Stimulated activated CD8-positive, alpha-beta memory T cell treated with anti-CD3 and anti-CD28 coated beads, Interleukin-12 subunit alpha, Interleukin-12 subunit beta, amount 100 ng/mL, for 4 hours (primary cell): ENCODE measurements at regions not wholly inside any gene's neighbourhood (a gene's known extent, or its start where the extent isn't known, plus 50 kb on each side); places are given as distances from the start of the nearest gene placed in this dataset.
A peak's percentile ranks its signal among the peaks of the same experiment; 100 is the strongest.
"Not testable (repeated sequence)": the region's sequence is repeated elsewhere in the genome, so short reads cannot be mapped to it uniquely, and the experiment has no call there.

Source experiments
- DNase-seq: peaks from one replicate; pipeline ENCODE4 v3.0.0-alpha.2; 2020; ENCODE audit warnings: low read depth

DNA sequence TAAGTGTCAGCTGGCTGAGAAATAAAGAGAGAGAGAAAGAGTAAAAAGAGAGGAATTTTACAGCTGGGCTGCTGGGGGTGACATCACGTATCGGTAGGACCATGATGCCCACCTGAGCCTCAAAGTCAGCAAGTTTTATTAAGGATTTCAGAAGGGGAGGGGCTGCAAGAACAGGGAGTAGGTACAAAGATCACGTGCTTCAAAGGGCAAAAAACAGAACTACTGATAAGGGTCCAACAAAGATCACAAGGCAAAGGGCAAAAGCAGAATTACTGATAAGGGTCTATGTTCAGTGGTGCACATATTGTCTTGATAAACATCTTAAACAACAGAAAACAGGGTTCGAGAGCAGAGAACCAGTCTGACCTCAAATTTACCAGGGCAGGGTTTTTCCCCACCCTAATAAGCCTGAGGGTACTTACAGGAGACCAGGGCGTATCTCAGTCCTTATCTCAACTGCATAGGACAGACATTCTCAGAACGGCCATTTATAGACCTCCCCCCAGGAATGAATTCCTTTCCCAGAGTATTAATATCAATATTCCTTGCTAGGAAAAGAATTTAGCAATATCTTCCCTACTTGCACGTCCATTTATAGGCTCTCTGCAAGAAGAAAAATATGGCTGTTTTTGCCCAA lies 128.3 kb upstream of the PZP start:
- DNase-seq = not testable (repeated sequence)

DNA sequence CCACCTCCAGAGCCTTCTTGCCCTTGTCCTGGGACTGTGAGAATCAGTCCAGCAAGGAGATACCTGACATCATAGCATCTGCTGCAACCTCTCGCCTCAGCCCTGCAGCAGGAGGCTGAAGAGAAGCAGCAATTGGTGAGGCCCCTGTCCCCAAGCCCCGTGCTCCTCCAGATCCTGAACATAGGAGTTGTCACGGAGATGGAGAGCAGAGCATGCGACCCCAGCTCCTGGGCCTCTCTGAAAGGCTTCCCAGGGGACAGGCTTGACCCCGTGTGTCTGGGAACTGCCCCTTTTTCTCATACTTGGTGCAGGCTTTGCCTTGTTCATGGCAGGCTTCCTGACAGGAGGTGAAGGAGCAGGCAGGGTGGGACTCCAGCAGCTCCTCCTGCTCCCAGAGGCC lies 127.7 kb upstream of the PZP start:
- DNase-seq = no peak

DNA sequence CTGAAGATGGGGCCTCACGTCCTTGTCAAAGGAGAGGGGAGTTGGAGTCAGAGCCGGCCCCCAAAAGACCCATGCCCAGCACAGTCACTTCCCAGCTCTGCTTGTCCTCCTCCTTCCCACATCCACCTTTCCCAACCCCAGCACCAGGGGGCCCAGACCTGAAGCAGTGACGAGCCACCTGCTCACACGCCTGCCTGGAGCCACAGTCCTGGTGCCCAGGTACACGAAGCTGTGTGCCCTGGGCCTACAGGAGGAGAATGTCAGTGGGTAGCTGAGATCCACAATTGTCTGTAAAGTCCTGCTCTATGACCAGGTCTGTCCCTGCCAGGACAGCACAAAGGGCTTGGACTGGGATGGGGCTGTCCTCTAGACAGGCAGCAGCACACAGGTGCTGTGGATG lies 126.8 kb upstream of the PZP start:
- DNase-seq = no peak

DNA sequence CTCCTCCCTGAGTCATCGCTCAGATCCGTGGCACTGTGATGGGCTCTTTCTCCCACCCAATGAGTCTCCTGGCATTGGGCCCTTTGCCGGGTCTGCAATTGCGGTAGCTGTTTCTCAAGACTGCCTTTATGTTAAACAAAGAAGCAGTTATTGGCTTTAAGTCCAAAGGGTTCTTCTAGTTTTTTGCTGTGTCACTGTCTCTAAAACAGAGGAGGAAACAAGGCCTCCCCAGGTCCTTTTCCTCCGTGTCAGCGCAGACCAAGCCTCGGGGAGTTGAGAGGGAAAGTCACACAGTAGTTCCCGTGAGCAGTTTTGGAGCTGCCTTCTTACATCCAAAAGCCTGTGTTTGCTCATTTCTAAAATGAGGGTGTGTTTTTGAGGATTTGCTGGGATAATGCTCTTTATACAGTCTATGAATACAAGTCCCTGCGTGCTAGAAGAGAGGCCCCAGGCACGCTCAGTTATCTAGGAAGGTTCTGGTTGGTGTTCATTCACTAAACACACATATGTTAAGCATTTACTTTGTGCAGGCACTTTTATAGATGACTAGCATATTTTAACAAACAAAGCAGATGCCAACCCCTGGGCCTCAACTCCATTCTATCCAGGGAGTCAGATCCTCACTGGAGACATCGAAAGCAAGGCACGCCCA lies 126.0 kb upstream of the PZP start:
- no peak for DNase-seq

DNA sequence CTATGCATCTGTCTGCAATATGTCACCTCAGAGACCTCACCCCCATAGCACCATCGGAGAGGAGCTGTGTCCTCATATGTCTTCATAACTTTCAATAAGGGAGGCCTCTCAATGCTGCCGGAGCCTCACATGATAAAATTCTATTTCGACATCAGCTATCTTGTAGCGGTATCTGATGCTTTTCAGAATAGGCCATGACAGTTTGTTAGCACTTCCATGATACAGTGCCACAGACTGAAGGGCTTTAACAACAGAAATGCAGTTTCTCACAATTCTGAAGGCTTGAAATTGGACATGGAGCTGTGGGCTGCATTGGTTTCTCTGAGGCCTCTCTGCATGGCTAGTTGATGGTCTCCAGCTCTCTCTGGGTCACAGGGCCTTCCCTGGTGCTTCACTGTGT lies 125.0 kb upstream of the PZP start:
- no peak for DNase-seq

DNA sequence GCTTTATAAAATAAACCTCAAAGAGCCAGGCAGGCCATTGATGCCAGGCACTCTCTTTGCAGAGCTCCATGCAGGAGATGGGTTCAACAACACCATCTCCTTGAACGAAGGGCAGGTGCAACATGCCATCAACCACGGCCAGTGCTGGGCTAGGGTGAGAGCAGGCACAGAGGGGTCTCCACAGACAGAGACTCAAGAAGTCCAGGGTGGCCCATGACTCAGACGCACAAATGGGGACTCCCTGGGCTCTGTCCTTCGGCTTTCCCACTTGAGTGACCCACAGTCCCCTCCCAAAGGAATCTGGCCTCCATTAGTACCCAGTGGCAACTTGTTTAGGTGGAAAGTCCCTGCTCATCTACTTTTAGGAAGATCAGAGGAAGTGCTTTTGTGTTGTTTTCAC lies 124.4 kb upstream of the PZP start:
- no peak for DNase-seq

DNA sequence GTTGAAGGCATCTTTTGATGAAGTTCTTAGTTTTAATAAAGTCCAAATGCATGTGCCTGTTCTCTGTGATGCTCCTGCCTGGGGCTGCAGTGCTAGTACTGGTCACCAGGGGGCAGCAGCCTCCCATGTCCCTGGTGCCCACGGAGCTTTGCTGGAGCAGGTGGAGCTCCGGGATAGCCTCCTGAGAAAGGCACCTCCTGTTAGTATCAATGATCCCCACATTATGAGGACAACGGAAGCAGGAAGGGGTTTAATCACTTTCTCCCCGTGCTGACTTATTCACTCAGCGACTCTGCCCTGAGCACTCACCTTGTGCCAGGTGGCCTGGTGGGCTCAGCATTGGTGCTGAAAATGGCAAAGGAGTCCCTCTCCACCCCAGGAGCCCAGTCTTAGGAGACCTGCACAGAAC lies 123.0 kb upstream of the PZP start:
- peak; percentile 35 for DNase-seq

DNA sequence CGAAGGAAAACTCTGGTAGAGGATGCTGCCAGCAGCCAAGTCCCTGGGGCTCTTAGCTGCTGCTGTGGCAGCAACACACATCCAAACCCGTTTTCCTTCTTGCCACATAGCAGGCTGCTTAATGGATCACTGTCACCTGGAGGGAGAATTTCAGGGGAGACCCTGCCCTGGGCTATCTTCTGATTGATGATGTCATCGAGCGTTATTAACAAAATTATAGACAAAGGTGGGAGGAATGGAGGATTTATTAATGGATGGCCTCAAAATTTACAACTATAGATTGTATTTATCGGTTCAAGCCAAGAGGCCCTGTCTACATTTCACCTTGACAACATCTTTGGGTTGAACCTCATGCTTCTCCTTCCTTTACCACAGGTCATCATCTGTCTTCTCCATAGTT lies 120.8 kb upstream of the PZP start:
- DNase-seq = no peak

DNA sequence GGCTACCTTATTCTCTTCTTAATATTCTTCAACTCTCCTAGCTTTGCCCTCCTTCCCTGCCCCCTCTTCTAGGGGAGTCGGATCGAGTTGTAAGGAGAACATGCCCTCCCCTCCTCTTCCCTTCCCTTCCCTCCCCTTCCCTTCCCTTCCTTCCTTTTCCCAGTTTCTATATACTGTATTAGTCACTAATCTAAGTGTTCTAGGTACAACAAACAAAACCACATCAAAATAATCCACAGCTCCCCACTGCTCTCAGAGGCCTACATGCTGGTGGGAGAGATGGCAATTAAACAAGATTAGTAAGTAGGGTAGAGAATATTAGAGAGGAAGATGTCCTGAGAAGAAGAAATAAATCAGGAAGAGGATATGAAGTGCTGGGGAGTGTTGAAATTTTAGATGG lies 119.9 kb upstream of the PZP start:
- no peak for DNase-seq

DNA sequence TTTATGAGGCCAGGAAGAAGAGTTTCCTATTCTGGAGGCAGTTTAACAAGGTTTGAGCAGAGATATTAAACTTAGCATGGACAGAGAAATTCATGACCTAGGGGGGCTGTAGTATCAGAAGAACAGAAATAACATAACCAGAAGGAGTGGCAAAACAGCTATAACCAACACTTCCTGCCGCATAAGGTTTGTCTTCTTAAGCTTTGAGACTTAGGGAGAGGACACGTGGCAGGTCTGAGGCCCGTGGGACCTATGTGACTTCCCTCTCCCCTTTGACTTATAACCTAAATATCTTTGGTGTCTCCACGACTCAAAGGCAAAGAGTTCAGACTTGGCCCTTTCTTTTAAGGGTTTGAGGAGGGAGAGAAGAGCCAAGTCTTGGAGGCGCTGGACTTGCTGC lies 119.1 kb upstream of the PZP start:
- DNase-seq = no peak

DNA sequence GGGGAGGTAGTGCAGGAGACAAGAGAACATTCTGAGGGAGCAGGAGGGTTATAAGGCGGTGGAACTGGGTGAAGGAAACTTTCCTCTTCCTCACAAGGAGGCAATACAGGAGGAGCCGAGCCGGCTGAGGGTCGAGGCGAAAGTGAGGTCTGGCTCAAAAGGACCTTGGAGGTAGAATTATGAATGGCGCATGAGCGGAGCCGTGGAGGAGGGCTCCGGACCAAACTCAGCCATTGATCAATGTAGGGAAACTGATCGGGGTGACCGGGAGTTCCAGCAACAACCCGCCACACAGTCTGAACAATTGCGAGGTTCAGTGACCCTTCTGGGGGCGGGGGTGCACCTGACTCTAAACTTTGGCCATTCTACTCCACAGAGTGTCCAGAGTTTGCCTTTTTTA lies 118.7 kb upstream of the PZP start:
- not testable (repeated sequence) for DNase-seq

DNA sequence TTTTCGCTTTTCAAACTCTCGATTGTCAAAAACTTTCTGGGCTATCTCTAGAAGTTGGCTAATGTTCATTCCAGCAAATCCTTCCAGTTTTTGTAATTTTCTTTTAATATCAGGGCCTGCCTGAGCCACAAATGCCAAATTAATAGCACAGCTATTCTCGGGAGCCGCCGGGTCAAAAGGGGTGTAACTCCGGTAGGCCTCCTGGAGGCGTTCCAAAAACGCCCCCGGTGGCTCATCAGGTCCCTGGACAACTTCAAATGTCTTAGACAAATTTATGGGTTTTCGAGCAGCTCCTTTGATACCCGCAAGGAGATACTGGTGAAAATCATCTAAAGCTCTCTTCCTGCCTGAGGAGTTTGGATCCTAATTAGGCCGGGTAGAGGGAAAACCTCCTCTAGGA lies 117.9 kb upstream of the PZP start:
- no peak for DNase-seq

DNA sequence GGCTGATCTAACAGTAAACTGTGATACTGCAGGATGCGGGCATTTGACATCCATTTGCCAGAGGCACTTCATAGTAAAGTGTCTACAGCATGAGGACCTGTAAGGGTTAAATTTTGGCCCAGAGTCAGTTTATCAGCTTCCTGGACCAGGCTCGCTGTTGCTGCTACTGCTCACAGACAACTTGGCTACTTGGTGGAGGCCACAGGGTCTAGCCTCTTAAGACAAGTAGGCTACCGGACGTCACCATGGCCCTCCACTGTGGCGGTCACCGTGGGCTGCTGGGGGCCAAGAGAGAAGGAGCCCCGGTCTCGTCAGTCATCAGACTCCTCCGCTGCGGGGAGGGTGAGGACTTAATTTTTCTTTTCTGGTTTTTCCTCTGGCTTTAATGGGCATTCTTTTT lies 117.3 kb upstream of the PZP start:
- DNase-seq = no peak

DNA sequence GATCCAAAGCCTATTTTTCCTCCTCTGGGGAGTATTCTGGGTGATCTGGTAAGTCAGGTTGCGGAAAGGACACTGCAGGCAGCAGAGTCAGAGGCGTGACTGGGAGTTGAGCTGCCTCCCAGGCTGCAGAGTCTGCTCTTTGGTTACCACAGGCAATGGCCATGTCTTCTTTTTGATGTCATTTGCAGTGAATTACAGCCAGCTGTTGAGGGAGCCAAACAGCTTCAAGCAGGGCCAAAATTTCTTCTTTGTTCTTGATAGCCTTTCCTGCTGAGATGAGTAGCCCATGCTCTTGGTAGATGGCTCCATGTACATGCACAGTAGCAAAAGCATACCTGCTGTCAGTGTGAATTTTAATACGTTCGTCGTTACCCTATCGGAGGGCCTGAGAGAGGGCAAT lies 116.6 kb upstream of the PZP start:
- DNase-seq = no peak

DNA sequence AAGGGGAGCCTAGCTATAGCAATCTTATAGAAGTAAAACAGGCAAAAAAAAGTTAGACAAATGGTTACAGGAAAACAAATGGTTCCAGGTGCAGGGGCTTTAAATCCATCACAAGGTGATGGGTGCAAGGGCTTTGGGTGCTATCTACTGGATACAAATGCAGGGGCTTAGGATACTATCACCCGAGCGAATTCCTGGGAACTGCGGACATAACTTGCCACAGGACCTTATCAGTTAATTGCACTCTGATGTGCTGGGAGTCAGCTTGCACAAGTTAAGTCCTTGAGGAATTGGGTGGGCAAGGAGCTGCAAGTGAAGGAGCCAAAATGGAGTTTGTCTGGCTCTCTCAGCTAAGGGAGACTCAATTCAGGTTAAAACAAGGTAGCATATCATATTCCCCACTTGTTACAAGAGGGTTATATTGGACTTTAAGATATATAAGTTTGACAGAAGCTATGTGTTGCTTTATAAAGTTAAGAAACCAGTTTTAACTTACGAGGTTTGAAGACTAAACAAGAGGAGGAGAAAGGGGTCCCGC lies 115.0 kb upstream of the PZP start:
- no peak for DNase-seq

DNA sequence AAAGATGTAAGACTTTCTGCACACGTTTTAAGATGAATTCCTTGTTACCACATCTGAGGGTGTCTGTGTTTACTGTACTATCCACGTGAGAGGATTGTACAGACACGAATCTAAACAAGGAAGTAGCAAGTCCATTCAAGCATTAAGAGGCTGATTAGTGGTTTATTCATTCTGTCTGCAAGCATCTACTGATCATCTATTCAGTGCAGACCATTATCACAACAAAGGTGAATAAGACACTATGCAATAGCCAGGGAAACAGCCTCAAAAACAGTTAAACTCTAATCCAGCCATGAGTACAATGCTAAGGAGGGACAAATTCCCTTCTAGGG lies 111.6 kb upstream of the PZP start:
- DNase-seq = no peak

DNA sequence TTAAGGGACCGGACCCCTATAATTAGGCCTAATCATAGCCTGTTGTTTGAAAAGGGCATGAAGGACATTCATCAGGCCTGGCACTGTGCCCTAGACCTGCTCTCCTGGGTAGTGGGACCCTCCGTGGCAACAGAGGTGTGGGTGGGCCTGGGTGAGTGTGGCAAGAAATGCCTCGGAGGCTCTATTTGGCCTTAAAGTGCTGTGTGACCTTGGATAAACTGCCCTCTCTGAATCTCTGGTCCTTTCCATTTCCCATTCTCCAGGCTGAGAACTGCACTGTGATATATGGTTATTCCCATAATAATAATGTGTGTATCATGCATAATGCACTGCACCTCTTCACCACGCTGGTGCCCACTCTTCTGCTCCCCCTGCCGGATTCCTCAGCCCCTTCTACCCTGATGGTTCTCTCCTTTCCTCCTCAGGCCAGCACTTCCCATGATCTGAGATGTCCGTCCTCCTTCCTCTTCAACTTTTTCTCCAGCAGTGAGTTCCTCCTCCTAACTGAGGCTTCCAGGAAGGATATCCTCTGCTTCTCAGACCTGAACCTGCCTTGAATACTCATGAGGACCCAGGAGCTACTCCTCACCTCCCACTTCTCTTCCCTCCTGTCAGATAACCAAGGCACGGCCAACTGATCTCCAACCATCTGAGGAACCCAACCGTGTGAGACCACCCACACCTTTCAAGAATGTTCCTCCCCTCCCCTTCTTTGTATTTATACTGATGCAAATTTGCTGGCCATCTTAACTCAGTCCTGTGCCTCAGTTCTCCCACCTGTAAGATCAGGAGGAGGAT lies 111.0 kb upstream of the PZP start:
- no peak for DNase-seq

DNA sequence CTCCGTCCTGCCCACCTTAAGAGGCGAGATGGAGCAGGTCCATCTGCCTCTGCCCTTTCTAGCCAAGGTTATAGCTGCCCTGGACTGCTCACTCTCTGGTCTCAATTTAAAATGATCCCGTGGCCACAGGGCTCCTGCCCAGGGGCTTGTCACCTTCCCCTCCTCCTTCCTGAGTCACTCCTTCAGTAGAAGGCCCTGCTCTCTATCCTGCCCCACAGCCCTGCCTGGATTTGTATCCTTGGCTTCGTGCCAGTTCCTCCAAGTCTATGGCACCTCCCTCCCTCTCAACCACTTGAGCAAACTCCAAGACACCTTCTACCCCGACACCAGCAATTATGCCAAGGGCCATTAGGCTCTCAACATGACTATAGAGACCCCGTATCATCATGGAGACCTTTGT lies 105.3 kb upstream of the PZP start:
- not testable (repeated sequence) for DNase-seq

DNA sequence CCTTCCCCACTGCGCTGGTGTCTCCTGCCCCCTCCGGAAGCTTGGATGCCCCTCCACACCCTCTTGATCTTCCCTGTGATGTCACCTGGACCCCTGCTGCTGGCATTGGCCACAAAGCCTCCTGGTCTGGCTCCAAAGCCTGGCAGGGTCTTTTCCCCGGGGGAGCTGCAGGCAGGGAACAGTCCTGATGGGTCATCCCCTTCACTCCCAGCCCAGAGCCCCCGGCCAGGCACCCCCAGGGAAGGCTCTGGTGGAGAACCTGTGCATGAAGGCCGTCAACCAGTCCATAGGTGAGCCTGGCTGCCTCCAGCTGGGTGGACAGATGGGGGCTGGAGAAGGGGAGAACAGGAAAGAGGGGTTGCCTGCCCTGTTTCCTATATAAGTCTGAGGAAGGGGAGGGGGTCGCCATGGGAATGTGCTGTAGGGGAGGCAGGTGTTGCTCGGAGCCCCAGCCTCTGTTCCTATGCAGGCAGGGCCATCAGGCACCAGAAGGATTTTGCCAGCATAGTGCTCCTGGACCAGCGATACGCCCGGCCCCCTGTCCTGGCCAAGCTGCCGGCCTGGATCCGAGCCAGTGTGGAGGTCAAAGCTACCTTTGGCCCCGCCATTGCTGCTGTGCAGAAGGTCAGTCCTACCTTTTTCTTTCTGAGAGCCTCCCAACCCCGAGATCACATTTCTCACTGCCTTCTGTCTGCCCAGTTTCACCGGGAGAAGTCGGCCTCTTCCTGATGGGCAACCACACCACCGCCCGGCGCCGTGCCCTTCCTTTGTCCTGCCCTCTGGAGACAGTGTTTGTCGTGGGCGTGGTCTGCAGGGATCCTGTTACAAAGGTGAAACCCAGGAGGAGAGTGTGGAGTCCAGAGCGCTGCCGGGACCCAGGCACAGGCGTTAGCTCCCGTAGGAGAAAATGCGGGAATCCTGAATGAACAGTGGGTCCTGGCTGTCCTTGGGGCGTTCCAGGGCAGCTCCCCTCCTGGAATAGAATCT lies 104.5 kb upstream of the PZP start:
- not testable (repeated sequence) for DNase-seq

DNA sequence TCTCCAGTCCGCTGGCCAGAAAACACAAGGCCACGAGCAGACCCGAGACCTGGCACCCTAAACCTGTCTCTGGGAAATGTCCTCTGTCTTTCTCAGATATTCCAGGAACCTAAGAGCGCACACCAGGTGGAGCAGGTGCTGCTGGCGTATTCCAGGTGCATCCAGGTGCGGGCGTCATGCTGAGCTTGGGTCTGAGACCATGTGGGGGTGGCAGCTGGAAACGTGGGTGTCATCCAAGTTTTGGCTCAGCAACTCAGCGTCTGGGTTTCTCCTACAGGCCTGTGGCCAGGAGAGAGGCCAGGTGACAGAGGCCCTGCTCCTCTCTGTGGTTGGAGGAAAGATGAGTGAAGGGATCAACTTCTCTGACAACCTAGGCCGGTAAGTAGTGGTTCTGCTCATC lies 103.3 kb upstream of the PZP start:
- DNase-seq = not testable (repeated sequence)

DNA sequence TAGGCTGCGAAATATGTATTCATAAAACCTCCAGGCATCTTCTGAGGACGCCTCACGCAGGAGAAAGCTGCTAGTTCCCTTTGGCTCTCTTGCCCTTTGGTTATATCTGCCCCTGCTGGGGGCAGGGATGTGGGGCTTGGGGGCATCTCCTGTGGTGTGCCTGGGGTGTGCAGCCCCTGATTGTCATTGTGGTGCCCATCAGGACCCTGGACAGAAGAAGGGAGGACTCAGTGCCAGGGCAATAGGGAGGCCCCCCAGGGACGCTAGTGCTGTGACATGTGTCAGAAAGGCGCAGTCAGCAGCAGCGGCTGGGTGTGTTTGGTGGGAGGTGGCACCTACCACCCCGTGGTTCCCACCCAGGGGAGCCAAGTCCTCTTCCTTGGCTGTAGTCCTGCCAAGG lies 102.5 kb upstream of the PZP start:
- DNase-seq = not testable (repeated sequence)

DNA sequence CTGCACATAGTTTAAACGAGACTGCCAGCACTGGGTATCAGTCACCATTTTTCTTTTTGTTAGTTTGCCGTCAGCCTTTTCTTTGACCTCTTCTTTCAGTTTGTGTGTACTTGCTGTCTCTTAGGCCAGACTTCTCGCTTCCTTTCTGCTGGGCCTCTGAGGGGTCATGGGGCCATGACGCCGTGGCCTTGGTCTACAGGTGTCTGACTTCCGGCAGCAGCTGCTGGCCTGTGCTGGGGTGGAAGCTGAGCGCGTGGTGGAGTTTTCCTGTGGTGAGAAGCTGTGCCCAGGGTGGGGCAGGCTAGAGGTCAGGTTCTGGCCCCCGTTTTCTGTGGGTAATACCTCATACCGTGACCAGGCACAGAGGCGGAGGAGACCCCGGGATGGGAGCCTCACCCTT lies 101.6 kb upstream of the PZP start:
- DNase-seq = not testable (repeated sequence)
